ENCODE measurements at regions not wholly inside any gene's neighbourhood (a gene's known extent, or its start where the extent isn't known, plus 50 kb on each side); places are given as distances from the start of the nearest gene placed in this dataset.
"Not testable (repeated sequence)": the region's sequence is repeated elsewhere in the genome, so short reads cannot be mapped to it uniquely, and the experiment has no call there.

DNA sequence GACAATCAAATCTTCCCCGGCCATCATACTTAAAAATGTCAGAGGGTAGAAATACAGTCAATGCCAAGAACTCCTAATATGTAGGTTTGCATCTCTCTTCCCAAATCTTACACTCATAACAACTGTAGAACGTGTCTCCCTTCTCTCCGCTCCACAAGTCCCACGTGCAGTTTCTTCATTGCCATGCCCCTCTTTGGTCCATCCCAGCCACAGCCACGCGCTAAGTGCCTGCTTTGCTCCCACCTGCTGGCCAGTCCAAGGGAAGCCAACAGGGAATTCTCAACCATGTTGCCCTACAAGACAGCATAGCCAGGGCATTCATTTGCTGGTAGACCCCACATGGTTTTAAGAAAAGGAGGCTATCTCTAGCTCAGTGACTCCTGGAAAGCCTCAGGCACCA, 420.6 kb upstream of the ISX start:
- H2AFZ ChIP-seq, result no peak overlapping the region
- no peak overlapping the region for H3K4me3 ChIP-seq
- H3K27ac ChIP-seq, result no peak overlapping the region
- H3F3A ChIP-seq (ENCODE audit: insufficient read depth), result no peaks in the 10 kb centered on the region
- no peaks in the 10 kb centered on the region for H3K9me2 ChIP-seq (ENCODE audit: insufficient read depth)
- WGBS, 2 experiments (ENCODE audit: low coverage in 1 of 2, low lambda C conversion rate in 2 of 2, missing lambda C conversion rate in 2 of 2), result 7 to 15% methylated on average over 6 of the region's 6 CpGs
- H4K20me1 ChIP-seq (ENCODE audit: insufficient read depth), result no peaks in the 10 kb centered on the region
- H3K9ac ChIP-seq, result no peak overlapping the region
- H3K36me3 ChIP-seq (ENCODE audit: low read depth), result no peaks in the 10 kb centered on the region
- no peaks in the 10 kb centered on the region for H3K9me3 ChIP-seq (ENCODE audit: low read depth)
- no peaks in the 10 kb centered on the region for H3K27me3 ChIP-seq (replicated peaks; ENCODE audit: insufficient read depth)
- no peaks in the 10 kb centered on the region for H3K79me2 ChIP-seq (ENCODE audit: insufficient read depth)
- no peaks in the 10 kb centered on the region for H3K4me1 ChIP-seq (ENCODE audit: insufficient read depth)
- no peak overlapping the region for H3K4me2 ChIP-seq (ENCODE audit: unreplicated experiment)
- in situ Hi-C loops (cut with MboI), result no loop called here
- TF ChIP-seq EZH2 (IDR thresholded peaks at IDR 0.05; ENCODE audit: insufficient read depth, poor library complexity, severe bottlenecking) (no peak), EZH2phosphoT487 (IDR thresholded peaks at IDR 0.05; ENCODE audit: insufficient read depth, low read depth) (no peak)
- DNase-seq, result no peak

GRCh38 chr22:34669001-34669400, 397.0 kb upstream of the ISX start:
- Histone ChIP-seq H3K27ac (no peak overlapping the region), H3K79me2 (ENCODE audit: insufficient read depth) (no peaks in the 10 kb centered on the region), H3K27me3 (replicated peaks; ENCODE audit: insufficient read depth) (no peaks in the 10 kb centered on the region), H3F3A (ENCODE audit: insufficient read depth) (no peaks in the 10 kb centered on the region), H3K4me1 (ENCODE audit: insufficient read depth) (no peaks in the 10 kb centered on the region), H3K9ac (no peak overlapping the region), H3K4me2 (ENCODE audit: unreplicated experiment) (no peak overlapping the region), H3K4me3 (no peak overlapping the region), H3K36me3 (ENCODE audit: low read depth) (no peaks in the 10 kb centered on the region), H2AFZ (no peak overlapping the region), H3K9me2 (ENCODE audit: insufficient read depth) (no peaks in the 10 kb centered on the region), H3K9me3 (ENCODE audit: low read depth) (no peaks in the 10 kb centered on the region), H4K20me1 (ENCODE audit: insufficient read depth) (no peaks in the 10 kb centered on the region)
- in situ Hi-C loops (cut with MboI), result no loop called here
- TF ChIP-seq EZH2phosphoT487 (IDR thresholded peaks at IDR 0.05; ENCODE audit: insufficient read depth, low read depth) (no peak), EZH2 (IDR thresholded peaks at IDR 0.05; ENCODE audit: insufficient read depth, poor library complexity, severe bottlenecking) (no peak)
- WGBS, 2 experiments (ENCODE audit: low coverage in 1 of 2, low lambda C conversion rate in 2 of 2, missing lambda C conversion rate in 2 of 2), result 0 to 25% methylated on average over 1 of the region's 1 CpG
- DNase-seq, result peak; percentile 19

DNA sequence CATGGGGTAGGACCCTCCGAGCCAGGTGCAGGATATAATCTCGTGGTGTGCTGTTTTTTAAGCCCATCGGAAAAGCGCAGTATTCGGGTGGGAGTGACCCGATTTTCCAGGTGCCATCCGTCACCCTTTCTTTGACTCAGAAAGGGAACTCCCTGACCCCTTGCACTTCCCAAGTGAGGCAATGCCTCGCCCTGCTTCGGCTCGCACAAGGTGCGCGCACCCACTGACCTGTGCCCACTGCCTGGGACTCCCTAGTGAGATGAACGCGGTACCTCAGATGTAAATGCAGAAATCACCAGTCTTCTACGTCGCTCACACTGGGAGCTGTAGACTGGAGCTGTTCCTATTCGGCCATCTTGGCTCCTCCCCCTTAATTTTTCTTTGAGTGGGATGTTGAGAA, 382.9 kb upstream of the ISX start:
- H2AFZ ChIP-seq; H3K27me3 ChIP-seq (replicated peaks; ENCODE audit: insufficient read depth); in situ Hi-C loops (cut with MboI); H4K20me1 ChIP-seq (ENCODE audit: insufficient read depth); H3K4me3 ChIP-seq; H3K79me2 ChIP-seq (ENCODE audit: insufficient read depth); H3K4me2 ChIP-seq (ENCODE audit: unreplicated experiment); H3K27ac ChIP-seq; H3K9ac ChIP-seq; H3K9me2 ChIP-seq (ENCODE audit: insufficient read depth); DNase-seq; H3K36me3 ChIP-seq (ENCODE audit: low read depth); H3K9me3 ChIP-seq (ENCODE audit: low read depth); H3K4me1 ChIP-seq (ENCODE audit: insufficient read depth); H3F3A ChIP-seq (ENCODE audit: insufficient read depth): not testable (repeated sequence)
- 72 to 74% methylated on average over 15 to 17 of the region's 17 CpGs for WGBS, 2 experiments (ENCODE audit: low coverage in 1 of 2, low lambda C conversion rate in 2 of 2, missing lambda C conversion rate in 2 of 2)

GRCh38 chr22:34684278-34684677, 381.7 kb upstream of the ISX start:
- in situ Hi-C loops (cut with MboI), result not testable (repeated sequence)

GRCh38 chr22:34687116-34687515, 378.8 kb upstream of the ISX start:
- DNase-seq, result no peak
- 0% methylated on average over 1 of the region's 1 CpG for WGBS, 2 experiments (ENCODE audit: low coverage in 1 of 2, low lambda C conversion rate in 2 of 2, missing lambda C conversion rate in 2 of 2)
- H3K9me2 ChIP-seq (ENCODE audit: insufficient read depth), result no peaks in the 10 kb centered on the region
- no peaks in the 10 kb centered on the region for H3K9me3 ChIP-seq (ENCODE audit: low read depth)
- H3K27me3 ChIP-seq (replicated peaks; ENCODE audit: insufficient read depth), result no peaks in the 10 kb centered on the region
- no peak overlapping the region for H3K4me2 ChIP-seq (ENCODE audit: unreplicated experiment)
- no peak overlapping the region for H2AFZ ChIP-seq
- in situ Hi-C loops (cut with MboI), result no loop called here
- no peak overlapping the region for H3K27ac ChIP-seq
- H3K9ac ChIP-seq, result no peak overlapping the region
- H3F3A ChIP-seq (ENCODE audit: insufficient read depth), result no peaks in the 10 kb centered on the region
- no peaks in the 10 kb centered on the region for H4K20me1 ChIP-seq (ENCODE audit: insufficient read depth)
- H3K36me3 ChIP-seq (ENCODE audit: low read depth), result no peaks in the 10 kb centered on the region
- H3K4me3 ChIP-seq, result no peak overlapping the region
- no peak for TF ChIP-seq EZH2 (IDR thresholded peaks at IDR 0.05; ENCODE audit: insufficient read depth, poor library complexity, severe bottlenecking)
- TF ChIP-seq EZH2phosphoT487 (IDR thresholded peaks at IDR 0.05; ENCODE audit: insufficient read depth, low read depth), result no peak
- no peaks in the 10 kb centered on the region for H3K4me1 ChIP-seq (ENCODE audit: insufficient read depth)
- no peaks in the 10 kb centered on the region for H3K79me2 ChIP-seq (ENCODE audit: insufficient read depth)

More at GRCh38 chr22:34684278-34684677, 381.7 kb upstream of the ISX start:
- H3K27ac ChIP-seq; H3K9me2 ChIP-seq (ENCODE audit: insufficient read depth); H3K4me2 ChIP-seq (ENCODE audit: unreplicated experiment); H2AFZ ChIP-seq; H3K27me3 ChIP-seq (replicated peaks; ENCODE audit: insufficient read depth); H3K9me3 ChIP-seq (ENCODE audit: low read depth); H3K9ac ChIP-seq; H3K36me3 ChIP-seq (ENCODE audit: low read depth); DNase-seq; H3K4me1 ChIP-seq (ENCODE audit: insufficient read depth); H4K20me1 ChIP-seq (ENCODE audit: insufficient read depth); H3F3A ChIP-seq (ENCODE audit: insufficient read depth); H3K79me2 ChIP-seq (ENCODE audit: insufficient read depth); H3K4me3 ChIP-seq: not testable (repeated sequence)
- 76 to 92% methylated on average over 7 to 28 of the region's 30 CpGs for WGBS, 2 experiments (ENCODE audit: low coverage in 1 of 2, low lambda C conversion rate in 2 of 2, missing lambda C conversion rate in 2 of 2)

All from GM23248 (cell line).